ENCODE measurements at regions not wholly inside any gene's neighbourhood (a gene's known extent, or its start where the extent isn't known, plus 50 kb on each side); places are given as distances from the start of the nearest gene placed in this dataset.

- 49% methylated on average over 9 of the region's 9 CpGs for WGBS
- ATAC-seq = peak; percentile 57 to 67
Measured at GRCh38 chr7:54898659-54899340, 120.0 kb upstream of the EGFR start.

GRCh38 chr7:54901840-54902239 lies 117.0 kb upstream of the EGFR start:
- H3K27ac ChIP-seq (ENCODE audit: low read length) = no peak overlapping the region
- H3K4me3 ChIP-seq (ENCODE audit: low read length) = no peak overlapping the region
- H3K4me1 ChIP-seq (ENCODE audit: control insufficient read depth, insufficient read depth, low read length) = no peaks in the 10 kb centered on the region
- no peaks in the 10 kb centered on the region for H3K9me3 ChIP-seq (ENCODE audit: control insufficient read depth, low read length)
- no peak for ATAC-seq
- DNase-seq = no peak
- 92% methylated on average over 5 of the region's 5 CpGs for WGBS
- intact Hi-C loops (cut with DNase I) = no loop called here
- no peaks in the 10 kb centered on the region for H3K27me3 ChIP-seq (ENCODE audit: control insufficient read depth, insufficient read depth)

More at GRCh38 chr7:54898659-54899340, 120.0 kb upstream of the EGFR start:
- no peaks in the 10 kb centered on the region for H3K27me3 ChIP-seq (ENCODE audit: control insufficient read depth, insufficient read depth)
- intact Hi-C loops (cut with DNase I) = no loop called here
- no peak overlapping the region for H3K4me3 ChIP-seq (ENCODE audit: low read length)
- DNase-seq = no peak
- no peaks in the 10 kb centered on the region for H3K4me1 ChIP-seq (ENCODE audit: control insufficient read depth, insufficient read depth, low read length)
- no peaks in the 10 kb centered on the region for H3K9me3 ChIP-seq (ENCODE audit: control insufficient read depth, low read length)
- H3K27ac ChIP-seq (ENCODE audit: low read length) = no peak overlapping the region

DNA sequence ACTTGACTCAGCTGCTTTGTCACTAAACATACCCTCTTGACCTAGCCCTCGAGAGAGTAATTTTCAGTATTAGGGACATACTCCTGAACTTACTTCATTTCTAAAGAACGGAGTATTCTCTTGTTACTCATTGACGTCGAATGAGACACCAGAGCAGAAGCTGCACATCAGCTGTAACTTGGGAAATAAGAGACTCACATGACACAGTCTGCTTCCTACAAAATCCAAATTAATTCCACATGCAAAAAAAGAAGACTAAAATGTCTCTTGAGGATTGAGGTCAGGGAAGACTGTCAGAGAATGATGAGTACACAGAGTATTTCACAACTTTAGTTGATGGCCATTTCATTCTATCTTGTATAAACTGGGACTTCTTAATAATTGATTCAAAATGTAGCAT lies 114.7 kb upstream of the EGFR start:
- 62% methylated on average over 4 of the region's 4 CpGs for WGBS
- intact Hi-C loops (cut with DNase I) = no loop called here
- H3K9me3 ChIP-seq (ENCODE audit: control insufficient read depth, low read length) = no peaks in the 10 kb centered on the region
- no peaks in the 10 kb centered on the region for H3K27me3 ChIP-seq (ENCODE audit: control insufficient read depth, insufficient read depth)
- no peaks in the 10 kb centered on the region for H3K4me1 ChIP-seq (ENCODE audit: control insufficient read depth, insufficient read depth, low read length)
- no peak overlapping the region for H3K4me3 ChIP-seq (ENCODE audit: low read length)
- ATAC-seq = peak; percentile 29
- DNase-seq = no peak
- H3K27ac ChIP-seq (ENCODE audit: low read length) = no peak overlapping the region

DNA sequence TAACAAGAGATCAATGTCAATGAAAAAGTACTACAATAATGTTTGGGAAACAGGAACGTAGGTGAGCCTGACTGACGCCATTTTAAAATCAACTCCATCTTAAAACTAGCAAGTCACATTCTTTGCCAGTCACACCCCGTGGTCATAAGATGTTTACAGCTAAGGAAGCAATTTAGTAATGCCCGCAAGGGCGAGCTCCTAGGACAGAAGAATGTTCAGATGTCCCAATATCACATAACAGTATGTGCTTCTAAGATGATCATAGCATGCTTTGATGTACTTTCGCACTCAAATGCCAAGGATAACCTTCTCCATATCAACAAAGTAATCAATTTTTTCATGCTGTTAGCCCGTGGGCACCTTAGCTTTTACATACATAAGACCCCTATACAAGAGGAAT lies 113.8 kb upstream of the EGFR start:
- ATAC-seq = no peak
- WGBS = 87% methylated on average over 7 of the region's 7 CpGs
- intact Hi-C loops (cut with DNase I) = no loop called here
- no peak overlapping the region for H3K4me3 ChIP-seq (ENCODE audit: low read length)
- H3K27ac ChIP-seq (ENCODE audit: low read length) = no peak overlapping the region
- no peaks in the 10 kb centered on the region for H3K27me3 ChIP-seq (ENCODE audit: control insufficient read depth, insufficient read depth)
- no peaks in the 10 kb centered on the region for H3K9me3 ChIP-seq (ENCODE audit: control insufficient read depth, low read length)
- no peaks in the 10 kb centered on the region for H3K4me1 ChIP-seq (ENCODE audit: control insufficient read depth, insufficient read depth, low read length)
- no peak for DNase-seq

GRCh38 chr7:54906963-54907362 lies 111.9 kb upstream of the EGFR start:
- DNase-seq (no peak), ATAC-seq (no peak)
- Histone ChIP-seq H3K4me3 (ENCODE audit: low read length) (no peak overlapping the region), H3K27ac (ENCODE audit: low read length) (no peak overlapping the region), H3K27me3 (ENCODE audit: control insufficient read depth, insufficient read depth) (no peaks in the 10 kb centered on the region), H3K9me3 (ENCODE audit: control insufficient read depth, low read length) (no peaks in the 10 kb centered on the region), H3K4me1 (ENCODE audit: control insufficient read depth, insufficient read depth, low read length) (no peaks in the 10 kb centered on the region)
- WGBS = 94% methylated on average over 4 of the region's 4 CpGs
- intact Hi-C loops (cut with DNase I) = no loop called here

- no peak overlapping the region for H3K27ac ChIP-seq (ENCODE audit: low read length)
- H3K4me3 ChIP-seq (ENCODE audit: low read length) = no peak overlapping the region
- intact Hi-C loops (cut with DNase I) = no loop called here
- no peaks in the 10 kb centered on the region for H3K27me3 ChIP-seq (ENCODE audit: control insufficient read depth, insufficient read depth)
- ATAC-seq = no peak
- no peaks in the 10 kb centered on the region for H3K9me3 ChIP-seq (ENCODE audit: control insufficient read depth, low read length)
- DNase-seq = no peak
- H3K4me1 ChIP-seq (ENCODE audit: control insufficient read depth, insufficient read depth, low read length) = no peaks in the 10 kb centered on the region
Measured at GRCh38 chr7:54907981-54908380, 110.8 kb upstream of the EGFR start.

- Histone ChIP-seq H3K4me3 (ENCODE audit: low read length) (no peak overlapping the region), H3K27ac (ENCODE audit: low read length) (no peak overlapping the region), H3K4me1 (ENCODE audit: control insufficient read depth, insufficient read depth, low read length) (no peaks in the 10 kb centered on the region), H3K9me3 (ENCODE audit: control insufficient read depth, low read length) (no peaks in the 10 kb centered on the region), H3K27me3 (ENCODE audit: control insufficient read depth, insufficient read depth) (no peaks in the 10 kb centered on the region)
- 89% methylated on average over 2 of the region's 2 CpGs for WGBS
- DNase-seq (no peak), ATAC-seq (no peak)
- intact Hi-C loops (cut with DNase I) = no loop called here
Measured at GRCh38 chr7:54908760-54909438, 109.9 kb upstream of the EGFR start.

DNA sequence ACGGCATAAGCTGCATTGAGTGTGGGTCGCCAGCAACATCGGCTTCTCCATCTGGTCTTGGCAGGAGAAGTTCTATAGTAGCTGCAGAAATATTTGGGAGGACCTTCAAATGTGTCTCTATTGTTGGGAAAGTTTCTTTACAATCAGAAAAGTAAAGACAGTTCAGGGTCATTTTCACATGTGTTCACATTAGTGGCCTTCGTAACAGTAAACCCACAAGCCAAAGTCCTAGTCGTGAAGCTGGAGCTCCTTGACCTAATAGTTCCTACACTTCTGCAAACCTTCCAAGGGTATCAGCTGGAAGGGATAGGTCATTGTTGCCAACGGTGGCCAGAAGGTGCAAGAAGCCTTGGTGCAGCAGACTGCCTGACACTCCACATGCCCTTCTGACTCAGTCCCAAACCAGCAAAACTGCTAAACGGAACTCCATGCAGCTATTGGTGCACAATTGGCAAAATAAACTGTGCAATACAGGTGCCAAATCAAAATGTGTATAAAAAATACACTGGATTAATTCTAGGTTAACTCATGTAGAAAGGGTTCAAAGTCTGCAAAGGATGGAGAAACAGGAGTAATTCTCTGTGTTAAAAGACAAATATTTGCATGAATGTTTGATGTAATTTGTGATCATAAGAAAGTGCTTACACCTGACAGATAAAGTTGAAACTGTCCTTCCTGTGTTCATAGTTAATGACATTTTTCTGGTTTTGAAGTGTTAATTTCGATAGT lies 102.8 kb upstream of the EGFR start:
- intact Hi-C loops (cut with DNase I) = no loop called here
- ATAC-seq = no peak
- WGBS = 86% methylated on average over 8 of the region's 8 CpGs

DNA sequence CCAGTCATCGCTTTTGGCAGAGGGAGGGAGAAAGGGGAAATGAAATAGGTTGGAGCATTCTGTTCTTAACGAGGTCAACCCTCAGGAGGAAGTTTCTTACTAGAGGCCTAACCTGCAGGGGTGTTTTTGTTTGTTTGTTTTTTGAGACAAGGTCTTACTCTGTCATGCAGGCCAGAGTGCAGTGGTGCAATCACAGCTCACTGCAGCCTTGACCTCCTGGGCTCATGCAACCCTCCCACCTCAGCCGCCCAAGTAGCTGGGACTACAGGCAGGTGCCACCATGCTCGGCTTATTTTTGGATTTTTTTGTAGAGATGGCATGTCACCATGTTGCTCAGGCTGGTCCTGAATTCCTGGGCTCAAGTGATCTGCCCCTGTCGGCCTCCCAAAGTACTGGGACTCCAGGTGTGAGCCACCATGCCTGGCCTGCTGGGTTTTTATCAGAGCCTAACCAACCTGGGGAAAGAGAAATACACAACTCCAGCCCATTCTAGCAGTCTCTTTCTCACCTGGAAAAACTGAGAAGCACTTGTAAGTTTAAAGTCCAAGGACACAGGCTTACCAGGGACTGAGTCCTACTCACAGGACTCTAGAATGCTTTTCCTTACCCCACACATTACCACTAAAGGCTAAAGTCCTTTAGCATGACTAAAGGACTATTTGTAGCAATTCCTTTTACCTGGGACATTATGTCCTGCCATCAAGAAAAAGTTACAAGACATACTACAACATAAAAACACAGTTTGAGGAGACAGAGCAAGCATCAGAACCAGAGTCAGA lies 101.0 kb upstream of the EGFR start:
- Histone ChIP-seq H3K4me1 (ENCODE audit: control insufficient read depth, insufficient read depth, low read length) (no peaks in the 10 kb centered on the region), H3K27me3 (ENCODE audit: control insufficient read depth, insufficient read depth) (no peaks in the 10 kb centered on the region), H3K4me3 (ENCODE audit: low read length) (no peak overlapping the region), H3K27ac (ENCODE audit: low read length) (no peak overlapping the region), H3K9me3 (ENCODE audit: control insufficient read depth, low read length) (no peaks in the 10 kb centered on the region)
- ATAC-seq (no peak), DNase-seq (no peak)
- 79% methylated on average over 5 of the region's 5 CpGs for WGBS
- intact Hi-C loops (cut with DNase I) = no loop called here

More for the DNA sequence above, 102.8 kb upstream of the EGFR start:
- Histone ChIP-seq H3K4me1 (ENCODE audit: control insufficient read depth, insufficient read depth, low read length) (no peaks in the 10 kb centered on the region), H3K27me3 (ENCODE audit: control insufficient read depth, insufficient read depth) (no peaks in the 10 kb centered on the region), H3K27ac (ENCODE audit: low read length) (no peak overlapping the region), H3K4me3 (ENCODE audit: low read length) (no peak overlapping the region), H3K9me3 (ENCODE audit: control insufficient read depth, low read length) (no peaks in the 10 kb centered on the region)
- no peak for DNase-seq

- Histone ChIP-seq H3K4me1 (ENCODE audit: control insufficient read depth, insufficient read depth, low read length) (no peaks in the 10 kb centered on the region), H3K4me3 (ENCODE audit: low read length) (no peak overlapping the region), H3K27ac (ENCODE audit: low read length) (no peak overlapping the region), H3K27me3 (ENCODE audit: control insufficient read depth, insufficient read depth) (no peaks in the 10 kb centered on the region), H3K9me3 (ENCODE audit: control insufficient read depth, low read length) (no peaks in the 10 kb centered on the region)
- DNase-seq (no peak), ATAC-seq (no peak)
- intact Hi-C loops (cut with DNase I) = no loop called here
- 57% methylated on average over 3 of the region's 3 CpGs for WGBS
Measured at GRCh38 chr7:54921116-54921515, 97.7 kb upstream of the EGFR start.

DNA sequence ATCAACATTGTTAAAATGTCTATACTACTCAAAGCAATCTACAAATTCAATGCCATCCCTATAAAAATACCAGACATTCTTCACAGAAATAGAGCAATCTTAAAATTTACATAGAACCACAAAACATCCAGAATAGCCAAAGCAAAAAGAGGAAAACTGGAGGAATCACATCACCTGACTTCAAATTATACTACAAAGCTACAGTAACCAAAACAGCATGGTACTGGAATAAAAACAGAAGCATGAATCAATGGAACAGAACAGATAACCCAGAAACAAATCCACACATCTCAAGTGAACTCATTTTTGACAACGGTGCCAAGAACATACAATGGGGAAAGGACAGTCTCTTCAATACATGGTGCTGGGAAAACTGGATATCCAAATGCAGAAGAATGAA lies 87.3 kb upstream of the EGFR start:
- no peaks in the 10 kb centered on the region for H3K9me3 ChIP-seq (ENCODE audit: control insufficient read depth, low read length)
- H3K27me3 ChIP-seq (ENCODE audit: control insufficient read depth, insufficient read depth) = no peaks in the 10 kb centered on the region
- H3K4me3 ChIP-seq (ENCODE audit: low read length) = no peak overlapping the region
- H3K27ac ChIP-seq (ENCODE audit: low read length) = no peak overlapping the region
- 89% methylated on average over 1 of the region's 1 CpG for WGBS
- H3K4me1 ChIP-seq (ENCODE audit: control insufficient read depth, insufficient read depth, low read length) = no peaks in the 10 kb centered on the region
- ATAC-seq (no peak), DNase-seq (no peak)
- intact Hi-C loops (cut with DNase I) = no loop called here
